Naive thymus-derived CD8-positive, alpha-beta T cell (primary cell): ENCODE measurements at regions not wholly inside any gene's neighbourhood (a gene's known extent, or its start where the extent isn't known, plus 50 kb on each side); places are given as distances from the start of the nearest gene placed in this dataset.

Source experiments
- ATAC-seq, 2 donors: fragments of 150-1000 bp; cut with Tn5 transposase in 1 of 2; sonication (Bioruptor Pico), chemical (Tn5 transposase) in 1 of 2; 1 replicate in 1 of 2; 2 replicates in 1 of 2; pipeline ENCODE4 v1.10.0; 2021; ENCODE audit warnings: mild to moderate bottlenecking in 2 of 2, moderate library complexity in 2 of 2
- POLR2A ChIA-PET: fragments of 350-600 bp; sonication (Branson Sonifier 250); formaldehyde crosslinking; loops from one replicate; lab custom pipeline; 2021; ENCODE audit warnings: antibody characterized with exemption; lab: Charles Lee
- DNase-seq, 10 donors: peaks; one replicate each; pipeline versions ENCODE4 v3.0.0 to v3.0.0-alpha.2; 2020 to 2022
- H3K27ac Mint-ChIP-seq, 10 donors: one replicate each; pipeline ENCODE4 v1.8.0; 2020 to 2022; ENCODE audit warnings: mild to moderate bottlenecking in 10 of 10, mixed read lengths in 10 of 10, moderate library complexity in 4 of 10, inconsistent platforms in 1 of 10
- H3K27me3 Mint-ChIP-seq, 5 donors: one replicate each; pipeline ENCODE4 v1.8.0; 2021 to 2022; ENCODE audit warnings: mixed read lengths in 5 of 5
- H3K36me3 Mint-ChIP-seq, 3 donors: one replicate each; pipeline ENCODE4 v1.8.0; 2020 to 2022; ENCODE audit warnings: mixed read lengths in 3 of 3, mild to moderate bottlenecking in 2 of 3, inconsistent platforms in 1 of 3
- H3K4me1 Mint-ChIP-seq, 4 donors: one replicate each; pipeline ENCODE4 v1.8.0; 2021 to 2022; ENCODE audit warnings: mixed read lengths in 4 of 4
- H3K4me3 Mint-ChIP-seq, 10 donors: one replicate each; pipeline ENCODE4 v1.8.0; 2020 to 2022; ENCODE audit warnings: mild to moderate bottlenecking in 10 of 10, mixed read lengths in 10 of 10, moderate library complexity in 6 of 10, inconsistent platforms in 1 of 10
- H3K9me3 Mint-ChIP-seq, 9 donors: one replicate each; pipeline ENCODE4 v1.8.0; 2020 to 2022; ENCODE audit warnings: mixed read lengths in 9 of 9, mild to moderate bottlenecking in 3 of 9, inconsistent platforms in 1 of 9, moderate library complexity in 1 of 9

DNA sequence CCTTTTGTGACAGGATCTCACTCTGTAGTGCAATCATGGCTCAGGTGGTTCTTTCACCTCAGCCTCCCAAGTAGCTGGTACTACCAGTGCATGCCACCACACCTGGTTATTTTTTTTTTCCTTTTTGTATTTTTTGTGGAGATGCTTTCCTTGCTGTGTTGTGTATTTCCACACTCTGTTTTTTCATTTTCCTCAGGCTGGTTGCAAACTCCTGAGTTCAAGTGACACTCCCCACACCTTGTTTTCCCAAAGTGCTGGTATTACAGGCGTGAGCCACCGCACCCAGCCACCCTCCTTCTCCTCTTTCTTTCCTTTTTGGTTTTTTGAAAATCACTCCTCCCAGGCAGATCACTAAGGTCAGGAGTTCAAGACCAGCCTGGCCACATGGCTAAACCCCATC, 65.0 kb downstream of the MYCN start:
- POLR2A ChIA-PET: no interaction called here
- ATAC-seq (no peak), DNase-seq (no peak)
- H3K27me3 Mint-ChIP-seq: peaks cover 3 to 30% (median 15%) of the 10 kb centered on the region in 5 donors
- H3K36me3 Mint-ChIP-seq: no peaks in the 10 kb centered on the region
- H3K4me1 Mint-ChIP-seq: peaks cover 0 to 4% (median 0%) of the 10 kb centered on the region in 4 donors
- H3K27ac Mint-ChIP-seq: peak overlapping the region in 1 of 10 donors; percentile 15
- H3K9me3 Mint-ChIP-seq: peaks cover 0 to 5% (median 0%) of the 10 kb centered on the region in 9 donors
- no peak overlapping the region for H3K4me3 Mint-ChIP-seq

DNA sequence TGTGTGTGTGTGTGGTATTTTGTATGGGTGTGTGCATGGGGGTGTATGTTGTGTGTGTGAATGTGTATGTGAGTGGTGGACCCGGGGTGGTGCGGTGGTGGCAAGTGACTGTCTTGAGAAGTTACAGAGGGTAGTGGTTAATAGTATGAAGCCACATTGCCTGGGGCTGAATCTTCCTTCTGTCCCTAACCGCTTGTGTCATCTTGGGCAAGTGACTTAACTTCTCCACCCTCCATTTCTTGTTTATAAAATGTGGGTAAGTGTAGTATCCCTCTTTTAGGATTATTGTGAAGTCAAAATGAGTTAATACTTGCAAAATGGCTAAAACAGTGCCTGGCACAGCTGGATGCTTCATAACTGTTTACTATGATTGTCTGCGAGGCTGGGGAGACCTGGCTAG, 63.5 kb downstream of the MYCN start:
- peak overlapping the region in 1 of 10 donors; percentile 58 for H3K27ac Mint-ChIP-seq
- DNase-seq (no peak), ATAC-seq (no peak)
- no peak overlapping the region for H3K4me3 Mint-ChIP-seq
- no peaks in the 10 kb centered on the region for H3K36me3 Mint-ChIP-seq
- H3K4me1 Mint-ChIP-seq: peaks cover 0 to 8% (median 0%) of the 10 kb centered on the region in 4 donors
- peaks cover 0 to 5% (median 0%) of the 10 kb centered on the region in 9 donors for H3K9me3 Mint-ChIP-seq
- peaks cover 6 to 30% (median 20%) of the 10 kb centered on the region in 5 donors for H3K27me3 Mint-ChIP-seq
- POLR2A ChIA-PET: no interaction called here

DNA sequence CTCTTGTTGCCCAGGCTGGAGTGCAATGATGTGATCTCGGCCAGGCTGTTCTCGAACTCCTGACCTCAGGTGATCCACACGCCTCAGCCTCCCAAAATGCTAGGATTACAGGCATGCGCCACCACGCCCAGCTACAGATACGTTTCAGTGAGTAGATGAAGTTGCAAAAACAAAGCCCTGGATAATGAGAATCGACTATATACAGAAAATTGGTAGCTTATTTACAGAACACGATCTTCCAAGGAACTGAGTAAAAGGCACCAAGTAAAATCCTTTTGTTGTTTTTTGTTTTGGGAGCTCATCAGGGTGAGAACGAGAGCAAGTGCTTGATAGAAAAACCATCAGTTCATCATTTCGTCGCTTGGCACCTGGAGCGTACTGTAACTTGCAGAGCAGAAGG, 62.8 kb downstream of the MYCN start:
- DNase-seq (no peak), ATAC-seq (no peak)
- H3K4me3 Mint-ChIP-seq: no peak overlapping the region
- H3K36me3 Mint-ChIP-seq: no peaks in the 10 kb centered on the region
- H3K27me3 Mint-ChIP-seq: peaks cover 6 to 30% (median 20%) of the 10 kb centered on the region in 5 donors
- peaks cover 0 to 5% (median 0%) of the 10 kb centered on the region in 9 donors for H3K9me3 Mint-ChIP-seq
- POLR2A ChIA-PET: no interaction called here
- peak overlapping the region in 1 of 10 donors; percentile 36 for H3K27ac Mint-ChIP-seq
- H3K4me1 Mint-ChIP-seq: peaks cover 0 to 8% (median 0%) of the 10 kb centered on the region in 4 donors

DNA sequence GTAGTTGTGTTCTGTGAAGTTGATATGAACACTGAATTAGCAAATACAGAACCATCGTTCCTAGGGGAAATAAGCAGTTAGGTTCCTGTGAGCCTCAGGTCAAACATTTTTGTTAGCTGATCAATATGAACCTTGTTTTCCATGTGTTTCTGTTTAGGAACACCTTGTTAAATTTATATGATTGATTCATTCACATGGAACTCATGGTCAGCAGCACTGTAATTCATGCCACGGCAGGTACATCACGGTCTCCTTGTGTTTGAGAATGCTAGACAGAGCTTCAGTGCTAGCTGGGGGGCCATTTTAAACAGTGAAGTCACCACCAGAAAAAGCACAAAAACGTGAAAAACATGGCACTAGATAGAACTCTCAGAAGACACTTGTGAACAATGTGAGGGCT, 62.2 kb downstream of the MYCN start:
- Mint-ChIP-seq H3K27me3 (peaks cover 6 to 30% (median 20%) of the 10 kb centered on the region in 5 donors), H3K27ac (no peak overlapping the region), H3K4me1 (peaks cover 0 to 8% (median 0%) of the 10 kb centered on the region in 4 donors), H3K9me3 (peaks cover 0 to 5% (median 0%) of the 10 kb centered on the region in 9 donors), H3K4me3 (no peak overlapping the region), H3K36me3 (no peaks in the 10 kb centered on the region)
- DNase-seq (no peak), ATAC-seq (no peak)
- POLR2A ChIA-PET: no interaction called here

DNA sequence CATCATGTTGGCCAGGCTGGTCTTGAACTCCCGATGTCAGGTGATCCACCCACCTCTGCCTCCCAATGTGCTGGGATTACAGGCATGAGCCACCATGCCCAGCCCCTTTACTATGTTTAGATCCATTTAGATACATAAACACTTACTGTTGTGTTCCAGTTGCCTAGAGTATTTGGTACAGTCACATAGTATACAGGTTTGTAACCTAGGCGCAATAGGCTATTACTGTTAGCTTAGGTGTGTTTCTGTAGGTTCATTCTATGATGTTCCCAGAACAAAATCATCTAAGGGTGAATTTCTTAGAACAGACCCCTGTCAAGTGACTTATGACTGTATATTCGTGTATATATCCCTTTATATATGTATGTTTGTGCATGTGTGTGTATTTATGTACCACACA, 61.8 kb downstream of the MYCN start:
- POLR2A ChIA-PET: no interaction called here

DNA sequence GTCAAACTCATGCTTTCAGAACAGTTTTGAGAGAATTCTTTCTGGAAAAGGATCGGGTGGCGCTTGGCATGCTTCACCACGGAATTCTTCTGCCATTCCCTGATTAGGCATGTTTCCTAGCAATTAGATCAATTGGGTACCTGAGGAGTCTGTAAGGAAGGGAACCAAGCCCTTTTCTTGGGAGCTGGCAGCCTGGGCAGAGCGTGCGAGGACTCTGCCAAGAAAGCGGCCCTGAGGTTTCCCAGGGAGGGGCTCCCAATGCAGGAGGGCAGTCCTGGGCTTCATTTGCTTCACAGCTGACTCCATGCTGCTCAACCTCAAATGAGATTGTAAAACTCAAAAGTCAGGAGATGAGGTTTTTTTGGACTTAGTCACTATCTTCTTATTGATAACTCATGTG, 60.3 kb downstream of the MYCN start:
- no peak for ATAC-seq
- peaks cover 0 to 5% (median 0%) of the 10 kb centered on the region in 9 donors for H3K9me3 Mint-ChIP-seq

More for the DNA sequence above, 61.8 kb downstream of the MYCN start:
- H3K4me1 Mint-ChIP-seq: peaks cover 0 to 10% (median 0%) of the 10 kb centered on the region in 4 donors
- H3K4me3 Mint-ChIP-seq: no peak overlapping the region
- peaks cover 0 to 5% (median 0%) of the 10 kb centered on the region in 9 donors for H3K9me3 Mint-ChIP-seq
- ATAC-seq: no peak
- DNase-seq: no peak
- no peak overlapping the region for H3K27ac Mint-ChIP-seq
- peaks cover 6 to 27% (median 20%) of the 10 kb centered on the region in 5 donors for H3K27me3 Mint-ChIP-seq
- no peaks in the 10 kb centered on the region for H3K36me3 Mint-ChIP-seq

DNA sequence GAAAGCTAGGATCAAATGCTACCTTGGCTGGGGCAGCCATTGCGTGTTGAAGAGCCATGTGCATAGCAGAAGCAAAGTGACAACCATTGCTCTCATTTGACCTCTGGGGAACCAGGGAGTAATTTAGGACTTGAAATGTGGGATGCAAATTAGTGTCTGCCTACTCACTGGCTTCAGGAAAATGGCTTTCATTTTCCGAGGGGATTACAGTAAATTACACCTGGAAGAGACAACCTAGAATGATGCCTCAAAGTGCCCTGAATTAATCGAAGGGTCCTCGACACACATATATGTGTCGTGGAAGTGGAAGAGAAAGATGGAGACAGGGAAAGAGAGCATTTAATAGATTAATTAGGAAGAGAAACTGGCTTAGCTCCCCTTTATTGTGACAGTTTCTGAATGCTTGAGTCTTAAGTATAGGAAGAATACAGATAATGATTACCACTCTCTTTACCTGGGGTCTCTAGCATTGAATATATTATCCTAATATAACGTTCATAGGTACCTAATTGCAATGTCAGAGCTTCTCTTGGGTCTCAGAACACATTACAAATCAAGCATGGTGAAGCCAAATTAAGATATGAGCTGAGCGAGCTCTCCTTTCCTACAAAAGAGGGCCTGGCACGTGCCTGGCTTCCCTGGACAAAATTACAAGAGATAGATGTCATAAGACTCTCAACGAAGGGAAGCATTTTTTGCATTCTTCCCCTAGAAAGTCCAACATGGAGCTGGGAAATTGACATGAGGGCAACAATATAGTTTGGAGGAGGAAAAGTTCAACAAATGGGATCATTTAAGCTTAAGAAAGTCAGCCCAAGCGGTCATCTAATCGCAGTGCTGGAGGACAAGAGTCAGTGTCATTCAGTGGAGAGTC, 59.5 kb downstream of the MYCN start:
- POLR2A ChIA-PET: no interaction called here
- H3K27ac Mint-ChIP-seq: no peak overlapping the region
- ATAC-seq (no peak), DNase-seq (no peak)
- no peak overlapping the region for H3K4me3 Mint-ChIP-seq
- H3K4me1 Mint-ChIP-seq: peaks cover 0 to 7% (median 0%) of the 10 kb centered on the region in 4 donors
- no peaks in the 10 kb centered on the region for H3K36me3 Mint-ChIP-seq
- H3K9me3 Mint-ChIP-seq: peaks cover 0 to 2% (median 0%) of the 10 kb centered on the region in 9 donors
- peaks cover 4 to 15% (median 12%) of the 10 kb centered on the region in 5 donors for H3K27me3 Mint-ChIP-seq

More for the DNA sequence above, 60.3 kb downstream of the MYCN start:
- Mint-ChIP-seq H3K4me3 (no peak overlapping the region), H3K27me3 (peaks cover 6 to 20% (median 17%) of the 10 kb centered on the region in 5 donors), H3K36me3 (no peaks in the 10 kb centered on the region), H3K4me1 (peaks cover 0 to 8% (median 0%) of the 10 kb centered on the region in 4 donors), H3K27ac (no peak overlapping the region)
- POLR2A ChIA-PET: no interaction called here
- DNase-seq: no peak

DNA sequence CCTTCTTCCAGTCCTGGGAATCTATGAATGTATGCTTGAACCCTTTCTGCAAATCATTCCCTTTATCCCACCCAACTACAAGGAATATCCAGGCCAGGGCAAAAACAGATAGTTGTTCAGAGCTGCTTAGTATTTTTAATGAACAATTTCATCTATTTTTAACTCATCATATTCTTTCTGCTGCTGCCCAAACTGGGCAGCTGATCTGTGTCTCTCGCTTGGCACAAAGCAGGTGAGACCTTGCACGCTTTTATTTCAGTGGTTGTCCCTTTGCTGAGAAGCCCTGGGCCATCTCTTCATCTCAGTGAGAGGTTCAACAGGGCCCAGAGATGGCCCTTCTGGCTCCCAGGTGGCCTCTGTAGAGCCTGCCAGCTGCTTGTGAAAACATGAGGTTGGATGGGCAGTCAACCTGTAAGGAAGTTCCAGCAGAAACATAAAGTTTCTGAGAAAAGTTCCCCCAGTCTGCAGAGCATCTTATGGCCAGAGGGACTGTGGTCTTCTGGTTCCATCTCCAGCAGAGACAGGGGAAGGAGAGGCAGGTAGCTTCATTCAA, 57.5 kb downstream of the MYCN start:
- peaks cover 0 to 4% (median 0%) of the 10 kb centered on the region in 9 donors for H3K9me3 Mint-ChIP-seq
- ATAC-seq (no peak), DNase-seq (no peak)
- no peak overlapping the region for H3K27ac Mint-ChIP-seq
- H3K4me3 Mint-ChIP-seq: no peak overlapping the region
- H3K36me3 Mint-ChIP-seq: no peaks in the 10 kb centered on the region
- peaks cover 0 to 12% (median under 1%) of the 10 kb centered on the region in 4 donors for H3K4me1 Mint-ChIP-seq
- H3K27me3 Mint-ChIP-seq: peaks cover 0 to 5% (median 1%) of the 10 kb centered on the region in 5 donors
- POLR2A ChIA-PET: interaction anchor here (0.9 kb wide), 1 partner anchor 20 kb away, joined by 3 read pairs; no protein-coding TSS in a partner anchor

DNA sequence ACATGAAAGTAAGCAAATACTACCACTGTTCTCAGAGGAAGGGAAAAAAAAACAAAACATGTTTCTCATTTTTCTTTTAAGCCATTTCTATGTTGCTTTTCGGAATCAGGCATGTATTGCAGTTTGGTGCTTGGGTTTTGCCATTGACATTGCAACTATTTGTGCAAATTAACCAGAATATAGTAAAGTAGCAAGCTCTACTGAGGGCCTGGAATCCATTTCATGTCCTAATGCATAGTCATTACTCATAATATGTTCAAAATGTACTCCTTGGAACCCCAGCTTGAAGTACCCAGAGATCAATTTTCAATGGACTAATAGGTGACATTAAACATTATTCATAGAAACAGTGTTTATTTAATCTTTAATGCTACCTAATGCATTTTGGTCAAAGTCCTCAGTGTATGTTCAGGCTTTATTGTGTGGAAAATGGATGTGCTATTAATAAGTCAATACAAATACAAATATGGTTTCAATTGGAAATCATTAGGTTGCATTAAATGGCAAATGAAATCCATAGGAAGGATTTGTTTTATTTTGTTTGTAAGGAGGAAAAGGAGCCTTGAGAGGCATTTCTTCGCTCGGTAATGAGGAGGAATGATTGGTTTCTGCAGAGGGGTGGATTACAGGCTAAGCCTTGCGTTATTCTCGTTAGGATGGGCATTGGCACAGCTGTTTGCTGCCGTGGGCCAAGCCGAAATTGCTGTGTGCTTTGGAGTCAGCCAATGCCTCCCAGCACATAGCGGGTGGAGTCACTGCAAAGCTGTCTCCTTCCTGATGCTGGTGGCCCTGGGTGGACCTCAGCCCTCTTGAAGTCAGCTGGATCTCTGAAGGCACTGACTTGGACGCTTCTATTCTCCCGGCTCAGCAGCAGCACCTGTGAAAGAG, 56.4 kb downstream of the MYCN start:
- Mint-ChIP-seq H3K9me3 (peaks cover 0 to 4% (median 0%) of the 10 kb centered on the region in 9 donors), H3K36me3 (no peaks in the 10 kb centered on the region), H3K4me1 (peaks cover 0 to 12% (median under 1%) of the 10 kb centered on the region in 4 donors), H3K27ac (no peak overlapping the region), H3K4me3 (no peak overlapping the region), H3K27me3 (peaks cover 0 to 5% (median 1%) of the 10 kb centered on the region in 5 donors)
- no peak for DNase-seq
- POLR2A ChIA-PET: no interaction called here
- no peak for ATAC-seq
